ENCODE measurements at regions not wholly inside any gene's neighbourhood (a gene's known extent, or its start where the extent isn't known, plus 50 kb on each side); places are given as distances from the start of the nearest gene placed in this dataset.

- Histone ChIP-seq H3K4me3 (ENCODE audit: low read length) (no peak overlapping the region), H3K79me2 (replicated peaks; ENCODE audit: insufficient read depth, low read length) (no peaks in the 10 kb centered on the region), H3K9me3 (ENCODE audit: low read length) (no peaks in the 10 kb centered on the region), H3F3A (ENCODE audit: insufficient read depth, low read length, poor library complexity, severe bottlenecking) (no peaks in the 10 kb centered on the region), H4K20me1 (ENCODE audit: insufficient read depth) (no peaks in the 10 kb centered on the region), H3K36me3 (ENCODE audit: insufficient read depth, low read length) (no peaks in the 10 kb centered on the region), H3K4me2 (ENCODE audit: low read length) (no peak overlapping the region), H3K9me2 (ENCODE audit: insufficient read depth, low read length) (no peaks in the 10 kb centered on the region), H3K27ac (ENCODE audit: low read length) (no peak overlapping the region), H2AFZ (ENCODE audit: low read depth, low read length) (no peak overlapping the region), H3K27me3 (ENCODE audit: insufficient read depth, low read depth, low read length) (no peaks in the 10 kb centered on the region), H3K9ac (ENCODE audit: low read length) (no peak overlapping the region)
- TF ChIP-seq SMC3 (conservative IDR thresholded peaks at IDR 0.05; ENCODE audit: poor library complexity) (no peak), CTCF (IDR thresholded peaks at IDR 0.05; ENCODE audit: poor library complexity, severe bottlenecking) (no peak), TAF1 (IDR thresholded peaks at IDR 0.05; ENCODE audit: low read depth) (no peak), POLR2AphosphoS5 (IDR thresholded peaks at IDR 0.05) (no peak), EP300 (conservative IDR thresholded peaks at IDR 0.05; ENCODE audit: poor library complexity, severe bottlenecking) (no peak), RAD21 (conservative IDR thresholded peaks at IDR 0.05) (no peak), MXI1 (conservative IDR thresholded peaks at IDR 0.05; ENCODE audit: poor library complexity, severe bottlenecking) (no peak)
Observed at GRCh38 chr15:38872732-38873131, 308.1 kb upstream of the RASGRP1 start.

- H3K36me3 ChIP-seq (ENCODE audit: insufficient read depth, low read length): no peaks in the 10 kb centered on the region
- no peak for TF ChIP-seq EZH2 (IDR thresholded peaks at IDR 0.05; ENCODE audit: borderline replicate concordance, insufficient read depth, low read length, poor library complexity, severe bottlenecking)
- TF ChIP-seq RAD21 (conservative IDR thresholded peaks at IDR 0.05): no peak
- no peak for TF ChIP-seq SMC3 (conservative IDR thresholded peaks at IDR 0.05; ENCODE audit: poor library complexity)
- no peak for TF ChIP-seq REST (IDR thresholded peaks at IDR 0.05; ENCODE audit: borderline replicate concordance)
- no peak for TF ChIP-seq MXI1 (conservative IDR thresholded peaks at IDR 0.05; ENCODE audit: poor library complexity, severe bottlenecking)
- TF ChIP-seq TAF1 (IDR thresholded peaks at IDR 0.05; ENCODE audit: low read depth): no peak
- TF ChIP-seq POLR2AphosphoS5 (IDR thresholded peaks at IDR 0.05): no peak
- TF ChIP-seq EP300 (conservative IDR thresholded peaks at IDR 0.05; ENCODE audit: poor library complexity, severe bottlenecking): no peak
- no peak overlapping the region for H3K4me2 ChIP-seq (ENCODE audit: low read length)
- H3K27ac ChIP-seq (ENCODE audit: low read length): no peak overlapping the region
- no peaks in the 10 kb centered on the region for H4K20me1 ChIP-seq (ENCODE audit: insufficient read depth)
- no peaks in the 10 kb centered on the region for H3K79me2 ChIP-seq (replicated peaks; ENCODE audit: insufficient read depth, low read length)
- no peak overlapping the region for H3K4me3 ChIP-seq (ENCODE audit: low read length)
- H3K27me3 ChIP-seq (ENCODE audit: insufficient read depth, low read depth, low read length): no peaks in the 10 kb centered on the region
- H2AFZ ChIP-seq (ENCODE audit: low read depth, low read length): no peak overlapping the region
- H3K9me2 ChIP-seq (ENCODE audit: insufficient read depth, low read length): no peaks in the 10 kb centered on the region
- H3F3A ChIP-seq (ENCODE audit: insufficient read depth, low read length, poor library complexity, severe bottlenecking): no peaks in the 10 kb centered on the region
- no peaks in the 10 kb centered on the region for H3K9me3 ChIP-seq (ENCODE audit: low read length)
- no peak overlapping the region for H3K9ac ChIP-seq (ENCODE audit: low read length)
Observed at GRCh38 chr15:38873158-38873557, 308.5 kb upstream of the RASGRP1 start.
